ENCODE measurements at regions not wholly inside any gene's neighbourhood (a gene's known extent, or its start where the extent isn't known, plus 50 kb on each side); places are given as distances from the start of the nearest gene placed in this dataset.
A peak's percentile ranks its signal among the peaks of the same experiment; 100 is the strongest.

DNA sequence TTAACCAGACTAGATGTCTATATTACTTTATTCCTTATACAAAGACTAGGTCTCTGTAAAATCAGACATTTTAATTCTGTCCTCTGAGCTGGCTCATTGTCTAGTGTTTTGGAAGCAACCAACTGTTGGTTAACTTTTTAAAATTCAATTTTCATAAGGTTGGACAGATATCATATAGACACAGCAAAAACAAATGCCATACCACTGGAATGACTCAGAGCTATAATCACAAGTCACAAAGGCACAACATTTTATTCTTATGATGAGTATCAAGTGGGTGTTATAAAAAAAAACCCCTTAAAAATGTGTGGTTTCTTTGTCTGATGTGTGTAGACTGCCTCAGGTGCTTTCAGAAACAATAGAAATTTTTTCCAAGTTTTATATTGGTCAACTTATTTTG lies 296.2 kb upstream of the MARCKS start:
- DNase-seq (ENCODE audit: low read depth in 4 of 4, low spot score in 3 of 4) = no peak

DNA sequence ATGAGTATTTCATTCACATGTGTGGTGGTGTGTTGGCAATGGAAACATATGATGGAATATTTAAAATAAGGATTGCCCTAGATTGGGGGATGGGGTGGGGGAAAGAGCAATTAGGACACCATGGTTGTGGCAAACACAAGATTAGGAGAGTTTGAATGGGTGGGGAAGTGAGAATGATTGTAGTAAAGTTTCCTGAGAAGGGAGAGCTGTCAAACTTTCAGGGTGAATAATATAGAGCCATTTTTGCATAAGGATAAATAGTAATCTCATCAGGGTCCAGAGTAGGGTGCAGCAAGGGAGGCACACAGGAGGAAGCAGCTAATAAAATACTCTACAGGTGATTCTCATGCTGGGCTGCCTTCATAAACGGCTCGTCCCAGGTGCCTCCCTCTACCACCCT lies 294.9 kb upstream of the MARCKS start:
- no peak for DNase-seq (ENCODE audit: low read depth in 4 of 4, low spot score in 3 of 4)

DNA sequence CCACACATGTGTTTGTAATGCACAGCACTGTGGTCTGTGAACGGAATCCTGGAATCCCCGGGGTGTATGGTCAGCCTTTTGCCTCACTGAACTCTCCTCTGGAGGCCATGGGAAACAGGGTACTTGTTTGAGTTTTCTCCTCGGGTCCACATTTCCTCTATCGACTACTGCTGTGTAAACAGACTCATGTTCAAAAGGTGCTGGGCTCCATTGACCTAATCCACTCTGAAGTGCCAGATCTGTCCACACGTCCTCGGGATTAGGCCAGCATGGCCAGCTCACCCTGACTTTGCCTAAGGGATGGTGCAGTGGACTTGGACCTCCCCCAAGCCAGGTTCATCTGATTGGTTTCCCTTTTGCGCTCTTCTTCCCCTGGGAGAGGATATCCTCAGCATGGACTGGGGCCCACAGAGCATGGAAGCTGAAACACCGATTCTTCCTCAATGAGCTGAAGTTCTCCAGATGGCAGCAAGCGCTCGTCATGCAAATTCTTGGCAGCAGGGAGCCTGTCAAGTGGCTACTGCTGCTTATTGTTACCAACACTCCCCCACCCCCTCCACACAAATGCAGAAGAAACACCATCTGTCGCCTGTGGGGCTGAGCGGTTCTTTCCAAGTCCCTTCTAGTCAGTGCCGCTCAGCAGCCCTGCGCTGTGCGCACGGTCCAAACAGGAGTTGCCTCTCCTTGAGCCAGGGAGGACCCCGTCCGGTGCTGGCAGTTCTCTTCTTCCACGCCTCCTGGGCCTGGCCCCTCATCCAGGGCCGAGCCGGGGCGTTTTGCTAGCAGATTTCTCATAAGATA lies 292.6 kb upstream of the MARCKS start:
- peak; percentile 66 to 76 (median 67) for DNase-seq (ENCODE audit: low read depth in 4 of 4, low spot score in 3 of 4)

DNA sequence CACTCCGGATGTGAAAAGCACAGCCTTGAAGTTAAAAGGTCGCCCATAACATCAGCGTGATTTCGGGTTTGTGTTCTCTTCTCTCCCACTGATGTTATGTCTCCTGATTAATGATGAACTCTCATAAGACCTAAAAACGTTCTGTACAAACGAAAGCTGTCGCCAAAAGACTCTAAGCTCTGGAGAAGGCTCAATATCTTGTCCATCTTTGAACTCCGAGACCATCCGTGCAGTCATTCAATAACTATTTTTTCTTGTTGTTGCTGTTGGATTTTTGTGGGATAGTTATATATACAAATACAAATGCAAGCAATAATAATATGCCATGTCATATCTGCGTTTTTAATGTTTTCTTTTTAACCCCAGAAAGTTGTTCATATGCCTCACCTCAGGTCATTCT lies 291.8 kb upstream of the MARCKS start:
- peak in 1 of 4 donors; percentile 9 for DNase-seq (ENCODE audit: low read depth in 4 of 4, low spot score in 3 of 4)

DNA sequence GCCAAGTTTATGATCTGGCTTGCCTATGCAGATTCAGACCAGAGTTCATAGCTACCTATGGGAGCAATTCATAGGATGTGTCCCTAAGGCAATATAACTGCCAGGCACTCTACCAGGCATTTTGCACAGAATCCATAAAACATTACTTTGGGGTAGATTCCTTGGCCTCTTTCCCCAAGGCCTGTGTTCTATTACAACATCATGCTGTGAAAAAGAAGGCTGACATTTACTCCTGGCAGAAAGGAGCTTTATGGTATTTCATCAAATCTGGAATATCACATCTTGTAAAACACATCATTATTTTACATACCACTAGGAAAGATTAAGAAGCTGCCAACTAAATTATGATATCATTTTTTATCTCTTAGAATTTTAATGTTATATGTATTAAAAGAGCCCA lies 287.0 kb upstream of the MARCKS start:
- no peak for DNase-seq (ENCODE audit: low read depth in 4 of 4, low spot score in 3 of 4)

DNA sequence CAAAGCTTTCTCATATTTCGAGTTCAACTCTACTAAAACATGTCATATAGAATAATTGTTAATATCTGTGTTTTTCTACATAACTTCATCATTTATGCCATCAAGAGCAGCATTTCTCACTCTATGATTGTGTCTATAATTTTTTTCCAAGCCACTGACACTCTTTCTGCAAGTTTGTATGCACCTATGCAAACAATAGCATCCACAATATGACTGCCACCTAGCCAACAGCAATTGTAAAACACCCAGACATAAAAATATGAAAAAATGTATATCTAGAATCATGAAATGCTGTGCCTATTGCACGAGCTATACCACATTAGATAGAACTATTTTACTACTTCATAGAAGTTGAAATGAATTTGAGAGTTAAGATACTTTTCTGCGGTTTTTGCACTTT lies 286.5 kb upstream of the MARCKS start:
- DNase-seq (ENCODE audit: low read depth in 4 of 4, low spot score in 3 of 4) = no peak

DNA sequence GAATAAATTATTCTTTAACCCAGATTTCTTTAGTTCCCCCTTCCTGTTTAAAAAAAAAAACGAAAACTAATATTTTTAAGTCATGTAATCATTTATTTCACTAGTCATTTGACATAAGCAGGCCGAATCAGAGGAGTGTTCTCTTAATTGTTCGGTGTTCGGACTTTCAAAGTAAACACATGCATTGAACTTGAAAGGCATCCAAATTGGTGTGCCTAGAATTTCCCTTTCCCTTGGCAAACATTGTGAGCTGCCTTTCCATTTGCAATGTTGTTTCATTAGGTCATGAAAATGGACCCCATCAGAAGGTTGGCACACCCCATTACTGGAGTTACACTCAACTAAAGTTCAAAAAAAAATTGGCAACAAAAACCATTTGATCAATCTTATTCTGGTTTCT lies 283.0 kb upstream of the MARCKS start:
- DNase-seq (ENCODE audit: low read depth in 4 of 4, low spot score in 3 of 4) = no peak

DNA sequence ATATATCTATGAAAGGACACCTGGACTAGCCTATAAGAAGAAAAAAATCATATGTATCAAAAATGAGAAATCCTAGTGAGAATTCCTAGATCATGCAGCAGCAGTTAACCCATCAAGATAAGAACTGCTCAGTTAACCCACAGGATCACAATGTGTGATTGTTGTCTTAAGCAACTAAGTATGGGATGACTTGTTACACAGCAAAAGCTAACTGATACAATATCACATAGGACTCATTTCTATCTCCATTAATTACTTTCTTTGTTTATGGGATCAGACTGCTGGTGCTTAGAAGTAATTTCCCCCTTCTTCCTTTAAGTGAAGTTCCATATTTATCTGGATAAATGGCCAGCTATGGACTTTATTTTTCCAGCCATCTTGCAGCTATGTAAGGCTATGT lies 280.8 kb upstream of the MARCKS start:
- DNase-seq (ENCODE audit: low read depth in 4 of 4, low spot score in 3 of 4) = no peak

DNA sequence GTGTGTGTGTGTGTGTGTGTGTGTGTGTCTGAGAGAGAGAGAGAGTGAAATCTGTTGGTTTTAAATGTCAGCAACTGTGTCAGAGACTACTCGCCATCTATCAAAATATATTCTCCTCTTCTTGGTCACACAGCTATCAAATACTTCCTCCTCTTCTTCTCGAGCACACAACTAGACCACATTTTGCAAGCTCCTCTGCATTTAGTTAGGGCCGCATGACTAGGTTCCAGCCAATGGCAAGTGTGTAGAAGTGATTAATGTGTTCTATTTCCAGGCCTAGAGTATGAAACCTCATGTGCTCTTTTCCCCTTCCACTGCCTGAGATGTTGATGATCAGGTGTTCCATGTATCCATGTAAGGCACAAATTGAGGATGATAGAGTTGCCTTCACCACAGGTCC lies 278.5 kb upstream of the MARCKS start:
- no peak for DNase-seq (ENCODE audit: low read depth in 4 of 4, low spot score in 3 of 4)

DNA sequence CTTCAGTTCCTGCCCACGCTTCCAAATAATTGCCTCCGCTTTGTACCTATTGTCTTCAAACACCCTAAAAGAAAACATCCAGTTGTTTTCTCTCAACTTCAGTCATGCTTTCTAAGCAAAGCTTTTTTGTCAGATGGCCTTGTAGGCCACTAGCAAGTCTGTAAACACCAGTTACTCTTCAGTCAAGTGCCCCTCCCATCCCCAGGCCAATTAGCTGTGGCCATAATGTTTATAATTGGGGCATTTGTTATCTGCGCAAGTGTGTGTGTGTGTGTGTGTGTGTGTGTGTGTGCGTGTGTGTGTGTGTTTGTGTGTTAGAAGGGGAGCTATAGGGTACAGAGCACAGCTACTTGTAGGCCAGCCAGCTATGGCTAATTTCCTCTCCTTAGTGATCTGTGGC lies 272.4 kb upstream of the MARCKS start:
- no peak for DNase-seq (ENCODE audit: low read depth in 4 of 4, low spot score in 3 of 4)

DNA sequence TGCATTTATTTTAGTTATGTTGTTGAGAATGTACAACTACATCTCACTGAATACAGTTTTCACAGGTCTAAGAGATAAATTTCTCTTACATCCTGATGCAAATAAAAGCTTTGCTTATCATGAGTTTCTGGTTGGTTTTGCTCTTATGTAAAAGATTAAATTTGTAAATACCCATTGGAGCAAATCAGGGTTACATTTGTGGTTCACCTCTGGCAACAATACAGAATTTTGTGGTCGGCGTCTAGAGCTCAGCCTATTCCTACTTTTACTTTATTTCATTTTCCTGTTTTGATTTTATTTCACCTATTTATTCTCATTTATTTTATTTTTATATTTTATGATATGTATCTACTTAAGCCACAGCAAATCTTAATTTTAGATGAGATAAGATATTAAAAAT lies 271.9 kb upstream of the MARCKS start:
- DNase-seq (ENCODE audit: low read depth in 4 of 4, low spot score in 3 of 4) = no peak

DNA sequence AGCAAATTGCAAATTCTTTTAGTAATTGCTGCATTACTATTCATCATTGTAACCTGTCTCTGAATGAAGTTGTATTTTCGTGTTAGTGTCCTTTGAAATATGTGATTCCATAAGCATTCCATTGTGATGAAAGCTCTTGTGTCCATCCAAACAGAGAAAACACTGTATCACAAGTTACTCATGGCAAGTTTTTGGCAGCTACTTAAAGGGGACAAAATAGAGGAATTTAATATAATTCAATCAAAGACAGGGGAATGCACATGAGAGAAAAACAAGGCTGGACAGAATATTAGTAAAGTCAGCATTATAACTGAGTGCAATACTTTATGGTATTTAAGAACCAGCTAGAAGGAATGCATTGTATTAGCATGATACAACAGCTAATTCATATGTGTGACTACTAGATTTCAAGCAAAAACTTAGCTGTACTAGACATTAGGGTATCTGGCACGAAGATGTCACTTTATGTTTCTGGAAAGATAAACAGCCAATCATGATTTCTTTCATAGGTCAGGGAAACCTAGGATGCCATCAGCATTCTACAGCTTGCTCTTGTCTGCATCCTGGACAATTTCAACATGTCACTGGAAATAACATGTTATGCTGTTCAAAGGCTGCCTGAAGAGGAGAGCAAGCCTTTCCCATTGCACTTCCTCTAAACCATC lies 270.6 kb upstream of the MARCKS start:
- no peak for DNase-seq (ENCODE audit: low read depth in 4 of 4, low spot score in 3 of 4)

DNA sequence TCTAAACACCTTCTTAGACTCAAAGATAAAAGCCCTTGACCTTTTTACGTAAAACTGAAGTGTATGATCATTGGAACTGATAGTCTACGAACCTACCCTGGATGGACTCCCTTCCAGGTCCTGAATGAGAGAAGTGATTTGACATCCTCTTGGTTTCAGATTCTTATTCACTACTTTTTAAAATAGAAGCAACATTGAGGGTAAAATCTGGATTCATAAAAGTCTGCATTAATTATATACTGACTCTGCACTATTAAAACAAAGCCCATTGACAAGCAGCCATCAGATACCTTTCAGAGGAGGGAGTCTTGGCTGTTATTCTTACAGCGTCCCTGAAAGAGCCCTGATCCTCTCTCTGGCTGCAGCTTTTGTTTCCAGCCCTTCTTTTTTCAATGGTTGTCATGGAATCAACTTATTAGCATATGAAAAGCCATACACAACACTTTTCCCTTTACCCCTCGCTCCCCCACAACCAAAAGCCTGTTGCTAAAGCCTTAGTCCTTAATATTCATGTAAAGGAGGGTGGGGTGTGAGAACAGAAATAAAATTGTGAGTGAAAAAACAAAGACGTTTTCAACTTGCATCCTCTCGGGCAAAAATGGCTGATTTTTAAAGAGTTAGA lies 270.0 kb upstream of the MARCKS start:
- no peak for DNase-seq (ENCODE audit: low read depth in 4 of 4, low spot score in 3 of 4)

DNA sequence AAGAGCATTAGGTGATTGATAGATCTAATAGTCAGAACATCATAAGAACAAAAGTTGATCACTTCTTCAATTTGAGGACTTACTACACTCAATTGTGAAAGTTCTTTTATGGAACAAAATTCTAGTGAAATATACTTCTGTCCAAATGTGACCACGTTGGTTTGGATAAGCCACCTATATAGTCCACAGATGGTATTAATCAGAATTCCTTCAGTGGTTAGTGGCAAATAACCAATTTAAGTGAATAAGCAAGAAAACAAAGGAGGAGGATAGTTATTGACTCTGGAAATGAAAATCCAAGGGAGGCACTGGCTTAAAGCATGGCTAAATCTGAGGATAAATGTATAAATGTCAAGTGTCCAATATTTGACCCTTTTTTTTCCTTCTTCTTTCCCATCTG lies 268.5 kb upstream of the MARCKS start:
- no peak for DNase-seq (ENCODE audit: low read depth in 4 of 4, low spot score in 3 of 4)

DNA sequence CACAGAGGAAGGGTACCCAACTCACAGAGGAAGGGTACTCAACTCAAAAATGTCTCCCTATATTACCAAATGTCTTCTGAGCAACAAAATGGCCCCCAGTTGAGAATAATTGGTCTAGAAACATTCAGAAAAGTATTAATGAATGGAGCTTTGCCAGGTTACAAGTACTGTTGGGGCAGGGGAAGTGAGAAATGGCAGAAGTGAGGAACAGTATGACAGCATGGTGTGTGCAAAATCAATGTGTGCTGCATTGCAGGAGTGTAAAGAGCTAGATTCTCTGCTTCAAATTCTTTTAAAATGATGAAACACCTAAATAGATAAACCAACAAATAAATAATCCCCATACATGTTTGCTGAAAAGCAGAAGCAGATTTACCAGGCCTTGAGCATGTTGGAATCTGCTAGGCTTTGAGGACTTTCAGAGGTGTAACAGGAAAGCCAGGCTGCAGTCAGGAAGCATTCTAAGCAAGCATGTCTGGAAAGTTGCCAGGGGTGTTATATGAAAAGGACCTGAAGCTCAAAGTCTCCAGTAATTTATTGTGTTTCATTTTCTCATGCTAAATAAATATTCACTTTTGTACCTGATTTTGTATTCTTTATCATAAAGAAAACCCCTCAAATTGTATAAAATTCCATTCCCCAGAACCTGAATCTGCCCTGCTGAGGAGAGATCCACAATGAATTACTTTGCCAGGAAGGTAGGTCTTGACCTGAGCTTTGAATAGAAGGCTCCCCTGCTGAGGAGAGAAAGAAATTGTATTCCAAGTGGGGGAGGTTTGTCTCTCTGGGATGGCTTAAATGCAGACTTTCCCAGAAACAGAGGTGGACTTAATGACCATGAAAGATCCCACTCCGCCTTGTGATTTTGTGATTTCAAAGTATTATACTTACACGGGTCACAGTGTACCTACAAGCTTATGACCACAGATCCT lies 265.0 kb upstream of the MARCKS start:
- peak in 1 of 4 donors; percentile 25 for DNase-seq (ENCODE audit: low read depth in 4 of 4, low spot score in 3 of 4)

DNA sequence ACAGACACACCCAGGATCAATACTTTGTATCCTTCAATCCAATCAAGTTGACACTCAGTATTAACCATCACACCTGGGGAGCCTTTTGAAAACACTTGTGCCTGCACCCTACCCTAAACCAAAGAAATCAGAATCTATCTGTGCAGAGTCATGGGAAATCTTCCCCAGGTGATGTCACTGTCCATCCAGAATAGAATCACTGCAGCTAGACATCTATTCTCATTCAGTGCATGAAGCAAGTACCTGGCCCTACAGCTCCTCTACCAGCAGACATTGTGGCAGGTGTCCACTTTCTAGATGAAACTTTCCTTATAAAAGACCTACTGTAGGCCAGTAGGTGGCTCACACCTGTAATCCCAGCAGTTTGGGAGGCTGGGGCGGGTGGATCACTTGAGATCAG lies 262.4 kb upstream of the MARCKS start:
- DNase-seq (ENCODE audit: low read depth in 4 of 4, low spot score in 3 of 4) = no peak

DNA sequence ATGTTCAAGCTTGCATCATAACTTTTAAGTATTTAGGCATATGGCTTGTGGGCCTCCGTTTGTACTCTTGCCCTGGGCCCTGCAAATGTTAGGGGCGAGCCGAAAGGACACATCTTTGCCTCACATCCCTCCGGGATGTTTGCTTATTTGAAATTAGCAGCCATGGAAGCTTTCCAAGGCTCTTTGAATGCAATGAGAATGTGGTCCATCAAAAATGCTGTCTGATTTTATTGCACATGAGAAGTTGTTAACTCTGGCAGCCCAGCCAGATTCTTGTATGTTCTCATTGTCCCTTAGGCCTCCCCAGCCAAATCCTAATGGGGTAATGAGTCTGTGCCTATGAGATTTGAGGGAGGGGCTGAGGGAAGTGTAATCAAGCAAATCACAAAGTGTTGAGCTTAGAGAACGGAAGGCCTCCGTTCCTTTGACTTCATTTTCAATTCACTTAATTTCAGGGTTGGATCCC lies 261.2 kb upstream of the MARCKS start:
- peak; percentile 68 to 77 (median 72) for DNase-seq (ENCODE audit: low read depth in 4 of 4, low spot score in 3 of 4)

DNA sequence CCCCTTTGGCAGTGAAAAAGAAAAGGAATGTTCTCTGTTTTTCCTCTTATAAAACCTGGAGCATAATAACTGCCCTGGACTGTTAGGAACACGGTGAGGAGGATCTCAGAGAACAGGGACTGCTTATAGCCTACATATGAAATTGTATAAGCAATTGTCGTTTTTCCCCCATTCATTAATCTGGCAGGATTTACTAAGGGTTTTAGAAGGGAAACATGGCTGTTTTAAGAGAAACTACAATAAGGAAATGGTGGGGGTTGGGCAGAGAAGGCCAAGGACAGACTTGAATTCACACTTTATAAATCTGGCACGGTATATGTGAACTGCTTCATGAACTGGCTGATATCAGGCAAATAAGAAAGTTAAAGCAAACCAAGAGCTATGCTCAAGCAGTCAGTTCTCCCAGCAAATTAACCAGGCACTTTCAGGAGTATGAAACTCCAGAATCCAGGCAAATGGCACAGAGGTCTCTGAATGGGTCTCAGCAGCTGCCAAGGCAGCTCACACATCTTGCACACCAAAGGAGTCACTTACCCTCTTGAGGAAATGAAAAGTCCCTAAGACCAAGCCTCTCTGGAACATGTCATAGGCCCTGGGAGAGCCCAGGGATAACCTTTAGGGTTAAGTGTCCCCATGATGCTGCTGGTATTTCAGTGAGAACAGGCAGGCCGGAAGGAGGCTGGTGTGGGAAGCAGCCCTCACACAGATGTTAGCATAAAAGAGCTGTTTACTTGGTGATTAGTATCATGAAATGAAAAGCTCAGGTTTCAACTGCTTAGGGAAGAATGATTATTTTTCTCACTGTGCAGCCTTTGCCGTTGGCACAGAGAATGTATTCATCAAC lies 260.5 kb upstream of the MARCKS start:
- peak in 1 of 4 donors; percentile 48 for DNase-seq (ENCODE audit: low read depth in 4 of 4, low spot score in 3 of 4)

DNA sequence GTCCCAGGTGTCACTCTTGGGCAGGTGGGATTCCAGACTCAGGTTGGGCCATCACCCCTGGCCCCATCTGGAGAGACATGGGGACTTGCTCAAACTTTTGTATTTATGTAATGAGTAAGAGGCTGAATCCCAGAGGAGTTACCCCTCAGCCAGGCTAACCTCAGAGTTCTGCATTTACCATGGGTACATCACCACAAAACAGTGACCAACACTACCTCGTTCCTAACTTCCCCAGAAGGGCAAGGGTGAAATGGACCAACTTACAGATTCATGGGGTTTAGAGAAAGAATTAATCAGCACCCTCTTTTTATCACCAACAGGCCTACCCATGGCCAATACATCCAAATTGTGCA lies 259.9 kb upstream of the MARCKS start:
- no peak for DNase-seq (ENCODE audit: low read depth in 4 of 4, low spot score in 3 of 4)

DNA sequence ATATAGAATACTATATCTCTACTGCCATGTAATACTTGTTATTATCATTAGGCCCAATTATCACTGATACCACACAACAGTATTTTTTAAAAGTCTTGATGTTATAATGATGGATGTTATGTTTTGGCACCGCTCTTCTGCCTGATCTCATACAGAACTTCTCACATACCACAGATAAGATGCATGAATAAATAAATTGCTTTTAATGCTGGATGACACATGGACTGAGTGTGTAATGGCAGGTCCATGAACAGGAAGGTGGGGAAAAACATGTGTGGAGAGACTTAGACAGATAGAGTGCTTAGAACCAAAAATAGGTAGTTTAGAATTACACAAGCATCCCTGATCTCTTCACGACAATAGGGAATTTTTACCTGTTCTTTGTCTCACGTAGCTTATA lies 258.4 kb upstream of the MARCKS start:
- no peak for DNase-seq (ENCODE audit: low read depth in 4 of 4, low spot score in 3 of 4)
